HepG2 (cell line): ENCODE measurements at regions not wholly inside any gene's neighbourhood (a gene's known extent, or its start where the extent isn't known, plus 50 kb on each side); places are given as distances from the start of the nearest gene placed in this dataset.

Experiments
- ATAC-seq: fragments of 200-7000 bp; cut with Tn5 transposase; 3 replicates; pipeline ENCODE4 v1.9.1; 2020; ENCODE audit warnings: mild to moderate bottlenecking, moderate library complexity
- BruUV-seq: library from RNA; stranded (reverse); fragments of 400-500 nt; replicated peaks from 2 replicates; lab custom pipeline; 2021; lab: Mats Ljungman, UMichigan
- CTCF ChIA-PET: fragments of 300-600 bp; formaldehyde crosslinking; extraction: SDS; loops from one replicate; lab custom pipeline; 2021; ENCODE audit warnings: low total read pairs, inconsistent platforms, low intra/inter-chr PET ratio; lab: Yijun Ruan, JAX
- POLR2A ChIA-PET: fragments of 350-600 bp; sonication (Branson Sonifier 250); formaldehyde crosslinking; loops from one replicate; lab custom pipeline; 2020; ENCODE audit warnings: antibody characterized with exemption, inconsistent platforms; lab: Yijun Ruan, JAX
- DNase-seq: peaks from one replicate; pipeline ENCODE4 v3.0.0-alpha.2; 2015; ENCODE audit warnings: low spot score
- FAIRE-seq: peaks from 3 replicates; lab custom pipeline; 2011; peaks lifted over from hg19 to GRCh38; lab: Jason Lieb, UNC
- H2AFZ ChIP-seq: one replicate; pipeline ENCODE4 v1.6.1; 2011; ENCODE audit warnings: low read length, inconsistent platforms
- H3K27ac ChIP-seq: fragments of 300-600 bp; 3 replicates; pipeline ENCODE4 v1.8.0; 2011; ENCODE audit warnings: mixed run types, mild to moderate bottlenecking, mixed read lengths, low read length, inconsistent platforms; ENCODE audit not compliant: insufficient read depth; ENCODE audit errors: extremely low read length
- H3K27me3 ChIP-seq, 2 experiments: fragments of 200-600 bp in 1 of 2; 2 replicates in 1 of 2; 3 replicates in 1 of 2; pipeline versions ENCODE4 v1.6.0 to v1.8.0; 2011; ENCODE audit warnings: low read length in 2 of 2, mild to moderate bottlenecking in 2 of 2, moderate library complexity in 2 of 2, inconsistent platforms in 1 of 2; ENCODE audit not compliant: insufficient read depth in 2 of 2, control insufficient read depth in 1 of 2
- H3K36me3 ChIP-seq, 2 experiments: fragments of 200-600 bp in 1 of 2; replicated peaks in 1 of 2; 2 replicates in 1 of 2; 3 replicates in 1 of 2; pipeline versions ENCODE4 v1.5.1 to v1.8.0; 2011; ENCODE audit warnings: low read length in 2 of 2, inconsistent platforms in 1 of 2; ENCODE audit not compliant: insufficient read depth in 2 of 2, control insufficient read depth in 1 of 2
- H3K4me1 ChIP-seq: 2 replicates; pipeline ENCODE4 v1.5.1; 2012; ENCODE audit warnings: low read length, inconsistent platforms; ENCODE audit not compliant: insufficient read depth
- H3K4me2 ChIP-seq: 2 replicates; pipeline ENCODE4 v1.6.0; 2011; ENCODE audit warnings: low read depth, low read length, inconsistent platforms
- H3K4me3 ChIP-seq, 3 experiments: fragments of 200-600 bp in 1 of 3; sonication (generic), shearing (Covaris generic) in 1 of 3; replicated peaks in 1 of 3; 2 replicates each; pipeline ENCODE4 v1.5.1; 2011 to 2016; ENCODE audit warnings: low read length in 3 of 3, inconsistent platforms in 2 of 3, low read depth in 2 of 3, mild to moderate bottlenecking in 2 of 3, control low read depth in 1 of 3, mixed read lengths in 1 of 3; ENCODE audit not compliant: insufficient read depth in 1 of 3
- H3K79me2 ChIP-seq: one replicate; pipeline ENCODE4 v1.6.1; 2011; ENCODE audit warnings: low read length, inconsistent platforms; ENCODE audit not compliant: insufficient read depth
- H3K9ac ChIP-seq: 2 replicates; pipeline ENCODE4 v1.6.0; 2011; ENCODE audit warnings: mild to moderate bottlenecking, low read depth, low read length, inconsistent platforms; ENCODE audit not compliant: insufficient read depth
- H3K9me3 ChIP-seq: 2 replicates; pipeline ENCODE4 v1.5.1; 2012; ENCODE audit warnings: mild to moderate bottlenecking, low read length
- H4K20me1 ChIP-seq: 2 replicates; pipeline ENCODE4 v1.6.0; 2011; ENCODE audit warnings: inconsistent platforms, mild to moderate bottlenecking, low read length, moderate library complexity; ENCODE audit not compliant: insufficient read depth
- HDAC2 ChIP-seq: sonication (generic); formaldehyde crosslinking; IDR thresholded peaks from 2 replicates; pipeline ENCODE4 v1.4.0; 2020; ENCODE audit warnings: missing genetic modification reagents
- NR2F2 ChIP-seq: IDR thresholded peaks from 2 replicates; pipeline ENCODE4 v1.6.1; 2012; ENCODE audit warnings: low read depth, inconsistent platforms, borderline replicate concordance
- TMF1 ChIP-seq: sonication (generic); formaldehyde crosslinking; IDR thresholded peaks from 2 replicates; pipeline ENCODE4 v1.8.1; 2022; ENCODE audit warnings: low read depth, missing genetic modification reagents
- ZFP82 ChIP-seq: sonication (generic); formaldehyde crosslinking; IDR thresholded peaks from 2 replicates; pipeline ENCODE4 v1.5.1; 2020; ENCODE audit warnings: mild to moderate bottlenecking, missing genetic modification reagents, borderline replicate concordance
- ZHX2 ChIP-seq, 2 experiments: sonication (generic) in 1 of 2; formaldehyde crosslinking in 1 of 2; IDR thresholded peaks; 2 replicates each; pipeline versions ENCODE4 v1.6.1 to v1.9.0; 2014 to 2022; ENCODE audit warnings: antibody characterized with exemption in 1 of 2, borderline replicate concordance in 1 of 2, inconsistent platforms in 1 of 2, low read depth in 1 of 2, missing genetic modification reagents in 1 of 2
- ZMYM3 ChIP-seq: sonication (generic); formaldehyde crosslinking; IDR thresholded peaks from 2 replicates; pipeline ENCODE4 v1.5.1; 2020; ENCODE audit warnings: mild to moderate bottlenecking, missing genetic modification reagents
- ZNF160 ChIP-seq: sonication (generic); formaldehyde crosslinking; IDR thresholded peaks from 2 replicates; pipeline ENCODE4 v1.8.0; 2022; ENCODE audit warnings: mild to moderate bottlenecking, inconsistent platforms, missing genetic modification reagents
- ZNF296 ChIP-seq: sonication (generic); formaldehyde crosslinking; conservative IDR thresholded peaks from 2 replicates; pipeline ENCODE4 v1.5.0; 2020; ENCODE audit warnings: mild to moderate bottlenecking, missing genetic modification reagents
- WGBS: methylation state at CpG from one replicate; pipeline ENCODE4 v1.1.6; 2017; ENCODE audit warnings: low lambda C conversion rate; 5-methylcytosine and 5-hydroxymethylcytosine counted together
- in situ Hi-C: cut with HindIII; loops from 2 replicates; pipeline ENCODE4 v1.10.0; 2017; ENCODE audit warnings: low pct_unique_long_range_greater_than_20kb; ENCODE audit not compliant: extremely low pct_ligation_motif_present
- intact Hi-C: fragments of 100-400 bp; cut with micrococcal nuclease; formaldehyde crosslinking; loops from one replicate; pipeline ENCODE4 v1.10.0; 2022; ENCODE audit not compliant: unreplicated experiment
- TF ChIP-seq, protein P1 (sequence below): sonication (generic); formaldehyde crosslinking; IDR thresholded peaks from 2 replicates; pipeline ENCODE4 v1.9.0; 2022; ENCODE audit warnings: low read depth, missing genetic modification reagents
- TF ChIP-seq, protein P2 (sequence below): sonication (generic); formaldehyde crosslinking; IDR thresholded peaks from 2 replicates; pipeline ENCODE4 v1.8.1; 2023; ENCODE audit warnings: mild to moderate bottlenecking, moderate library complexity, missing genetic modification reagents

GRCh38 chr3:164897342-164897741 lies 181.0 kb downstream of the SI start:
- TF ChIP-seq HDAC2 (CRISPR knock-in tag): no peak
- TF ChIP-seq NR2F2: no peak
- no peak for TF ChIP-seq ZMYM3
- TF ChIP-seq ZFP82 (CRISPR knock-in tag): no peak
- no peak for TF ChIP-seq ZNF296

DNA sequence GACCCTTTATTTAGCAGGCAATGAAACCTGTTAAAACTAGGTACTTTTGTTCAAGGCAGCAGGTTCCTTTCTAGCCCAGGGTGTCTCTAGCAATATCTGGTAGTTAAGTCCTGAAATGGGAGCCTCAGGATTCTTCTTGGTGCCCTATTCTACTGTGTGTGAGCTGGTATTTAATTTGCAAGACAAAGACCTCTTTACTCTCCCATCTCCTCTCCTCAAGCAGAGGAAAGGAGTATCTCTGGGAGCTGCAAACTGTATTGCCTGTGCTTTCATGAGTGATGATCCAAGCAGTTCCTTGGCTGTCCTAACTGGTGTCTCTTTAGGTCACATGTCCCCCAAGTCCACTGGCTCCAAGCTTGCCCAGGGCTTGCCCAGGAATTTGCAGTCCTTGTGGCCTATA lies 188.2 kb downstream of the SI start:
- DNase-seq: no peak
- ChIA-PET POLR2A (no interaction called here), CTCF (no interaction called here)
- H3K27me3 ChIP-seq: no peaks in the 10 kb centered on the region
- no peaks in the 10 kb centered on the region for H4K20me1 ChIP-seq
- no peak overlapping the region for H3K9ac ChIP-seq
- H3K36me3 ChIP-seq: no peaks in the 10 kb centered on the region
- no peak overlapping the region for H3K4me3 ChIP-seq
- H3K4me1 ChIP-seq: no peaks in the 10 kb centered on the region
- no peak for ATAC-seq
- no peaks in the 10 kb centered on the region for H3K79me2 ChIP-seq
- in situ Hi-C loops: no loop called here
- BruUV-seq: no TSS peak
- no peak overlapping the region for H3K27ac ChIP-seq
- no peak for FAIRE-seq
- intact Hi-C loops: no loop called here
- H3K4me2 ChIP-seq: no peak overlapping the region
- H2AFZ ChIP-seq: no peak overlapping the region
- peaks cover 5% of the 10 kb centered on the region; the same call in 1 of the 2 replicates for H3K9me3 ChIP-seq
- TF ChIP-seq, protein P1, sequence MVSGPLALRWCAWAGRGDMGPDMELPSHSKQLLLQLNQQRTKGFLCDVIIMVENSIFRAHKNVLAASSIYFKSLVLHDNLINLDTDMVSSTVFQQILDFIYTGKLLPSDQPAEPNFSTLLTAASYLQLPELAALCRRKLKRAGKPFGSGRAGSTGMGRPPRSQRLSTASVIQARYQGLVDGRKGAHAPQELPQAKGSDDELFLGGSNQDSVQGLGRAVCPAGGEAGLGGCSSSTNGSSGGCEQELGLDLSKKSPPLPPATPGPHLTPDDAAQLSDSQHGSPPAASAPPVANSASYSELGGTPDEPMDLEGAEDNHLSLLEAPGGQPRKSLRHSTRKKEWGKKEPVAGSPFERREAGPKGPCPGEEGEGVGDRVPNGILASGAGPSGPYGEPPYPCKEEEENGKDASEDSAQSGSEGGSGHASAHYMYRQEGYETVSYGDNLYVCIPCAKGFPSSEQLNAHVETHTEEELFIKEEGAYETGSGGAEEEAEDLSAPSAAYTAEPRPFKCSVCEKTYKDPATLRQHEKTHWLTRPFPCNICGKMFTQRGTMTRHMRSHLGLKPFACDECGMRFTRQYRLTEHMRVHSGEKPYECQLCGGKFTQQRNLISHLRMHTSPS (CRISPR knock-in tag): no peak
- TF ChIP-seq TMF1 (CRISPR knock-in tag) (no peak), ZNF160 (CRISPR knock-in tag) (no peak), ZHX2 (IDR thresholded peaks at IDR 0.05; ENCODE audit: low read depth) (no peak), ZHX2 (CRISPR knock-in tag; IDR thresholded peaks at IDR 0.05; ENCODE audit: borderline replicate concordance) (no peak)
- TF ChIP-seq, protein P2, sequence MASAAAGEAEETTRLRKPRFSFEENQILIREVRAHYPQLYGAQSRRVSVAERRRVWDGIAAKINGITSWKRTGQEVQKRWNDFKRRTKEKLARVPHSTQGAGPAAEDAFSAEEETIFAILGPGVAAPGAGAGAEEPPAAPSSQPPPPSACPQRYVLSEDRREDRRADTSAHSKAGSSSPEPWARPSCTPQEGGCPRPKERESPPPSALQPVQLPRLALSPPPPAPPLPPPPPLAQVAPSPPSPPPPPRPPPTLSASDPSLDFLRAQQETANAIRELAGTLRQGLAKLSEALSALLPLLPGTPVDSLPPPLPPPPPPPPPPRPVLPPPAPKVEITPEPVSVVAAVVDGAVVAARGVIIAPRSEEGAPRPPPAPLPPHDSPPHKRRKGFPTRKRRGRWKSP (CRISPR knock-in tag): no peak

More at GRCh38 chr3:164897342-164897741, 181.0 kb downstream of the SI start:
- ATAC-seq: no peak
- no peak for FAIRE-seq
- Histone ChIP-seq H2AFZ (no peak overlapping the region), H3K9me3 (no peaks in the 10 kb centered on the region), H3K27me3 (no peaks in the 10 kb centered on the region), H3K27ac (no peak overlapping the region), H3K4me1 (no peaks in the 10 kb centered on the region), H4K20me1 (no peaks in the 10 kb centered on the region), H3K4me3 (no peak overlapping the region), H3K36me3 (no peaks in the 10 kb centered on the region), H3K9ac (no peak overlapping the region), H3K4me2 (no peak overlapping the region), H3K79me2 (no peaks in the 10 kb centered on the region)
- intact Hi-C loops: no loop called here
- in situ Hi-C loops: no loop called here
- CTCF ChIA-PET: no interaction called here
- POLR2A ChIA-PET: no interaction called here
- 7% methylated on average over 1 of the region's 1 CpG for WGBS
- DNase-seq: no peak
- BruUV-seq: no TSS peak
